ENCODE measurements at regions not wholly inside any gene's neighbourhood (a gene's known extent, or its start where the extent isn't known, plus 50 kb on each side); places are given as distances from the start of the nearest gene placed in this dataset.
"Not testable (repeated sequence)": the region's sequence is repeated elsewhere in the genome, so short reads cannot be mapped to it uniquely, and the experiment has no call there.

DNA sequence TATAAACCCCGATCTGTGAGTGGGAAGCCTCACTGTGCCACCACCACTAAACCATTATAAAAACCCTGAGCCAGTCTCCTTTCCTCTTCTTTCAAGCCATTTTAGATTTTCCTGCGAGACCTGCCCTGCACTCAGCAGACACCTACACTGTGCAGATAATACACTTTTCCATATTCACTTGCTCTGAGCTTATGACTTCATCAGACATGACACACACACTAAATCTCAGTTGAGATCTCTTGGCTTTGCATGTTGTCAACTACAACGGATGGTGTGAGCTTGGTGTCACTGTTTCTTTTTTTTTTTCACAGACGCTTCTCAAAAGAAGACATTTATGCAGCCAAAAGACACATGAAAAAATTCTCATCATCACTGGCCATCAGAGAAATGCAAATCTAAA is 839.0 kb downstream of the TMEM121 start:
- TF ChIP-seq POLR2AphosphoS5 (IDR thresholded peaks at IDR 0.05; ENCODE audit: borderline replicate concordance, low read depth, low read length); EZH2 (IDR thresholded peaks at IDR 0.05): not testable (repeated sequence)

Data from SK-N-MC (cell line).